Natural killer cell (primary cell): ENCODE measurements at regions not wholly inside any gene's neighbourhood (a gene's known extent, or its start where the extent isn't known, plus 50 kb on each side); places are given as distances from the start of the nearest gene placed in this dataset.
"Not testable (repeated sequence)": the region's sequence is repeated elsewhere in the genome, so short reads cannot be mapped to it uniquely, and the experiment has no call there.

Source experiments
- ATAC-seq, 3 donors: fragments of 150-1000 bp in 2 of 3; fragments of 200-7000 bp in 1 of 3; cut with Tn5 transposase; 1 replicate in 1 of 3; 2 replicates in 2 of 3; pipeline ENCODE4 v1.10.0; 2021; ENCODE audit warnings: mild to moderate bottlenecking in 2 of 3, moderate library complexity in 2 of 3
- DNase-seq, 2 donors: peaks; one replicate each; pipeline versions ENCODE4 v3.0.0 to v3.0.0-alpha.2; 2013 to 2021; ENCODE audit warnings: mixed read lengths in 1 of 2
- H3K27ac ChIP-seq: one replicate; pipeline ENCODE4 v1.5.1; 2013; ENCODE audit warnings: mild to moderate bottlenecking, low read length
- H3K27me3 ChIP-seq: one replicate; pipeline ENCODE4 v1.6.1; 2013; ENCODE audit warnings: low read length; ENCODE audit not compliant: control insufficient read depth, insufficient read depth
- H3K36me3 ChIP-seq: one replicate; pipeline ENCODE4 v1.6.1; 2013; ENCODE audit warnings: low read length; ENCODE audit not compliant: control insufficient read depth, insufficient read depth
- H3K4me1 ChIP-seq: one replicate; pipeline ENCODE4 v1.6.1; 2013; ENCODE audit warnings: low read length; ENCODE audit not compliant: control insufficient read depth, insufficient read depth
- H3K4me3 ChIP-seq: one replicate; pipeline ENCODE4 v1.5.1; 2013; ENCODE audit warnings: low read length
- H3K9me3 ChIP-seq: one replicate; pipeline ENCODE4 v1.6.1; 2013; ENCODE audit warnings: low read length; ENCODE audit not compliant: control insufficient read depth, insufficient read depth
- H3K27ac Mint-ChIP-seq, 2 donors: one replicate each; pipeline ENCODE4 v1.8.0; 2022; ENCODE audit warnings: mild to moderate bottlenecking in 2 of 2, mixed read lengths in 2 of 2, moderate library complexity in 1 of 2
- H3K27me3 Mint-ChIP-seq, 2 donors: one replicate each; pipeline ENCODE4 v1.8.0; 2022; ENCODE audit warnings: low read depth in 2 of 2, mixed read lengths in 2 of 2
- H3K36me3 Mint-ChIP-seq: one replicate; pipeline ENCODE4 v1.8.0; 2022; ENCODE audit warnings: mixed read lengths
- H3K4me1 Mint-ChIP-seq, 2 donors: one replicate each; pipeline ENCODE4 v1.8.0; 2022; ENCODE audit warnings: mixed read lengths in 2 of 2
- H3K4me3 Mint-ChIP-seq: one replicate; pipeline ENCODE4 v1.8.0; 2022; ENCODE audit warnings: mild to moderate bottlenecking, moderate library complexity, mixed read lengths
- H3K9me3 Mint-ChIP-seq, 2 donors: one replicate each; pipeline ENCODE4 v1.8.0; 2022; ENCODE audit warnings: mixed read lengths in 2 of 2
- WGBS: methylation state at CpG from one replicate; pipeline ENCODE4 v1.1.7; 2013; ENCODE audit warnings: missing lambda C conversion rate; ENCODE audit not compliant: insufficient coverage; 5-methylcytosine and 5-hydroxymethylcytosine counted together
- intact Hi-C: fragments of 100-400 bp; cut with micrococcal nuclease; formaldehyde crosslinking; loops from one replicate; pipeline ENCODE4 v1.14.2; 2022
- TF ChIP-seq, protein P1 (sequence below): fragments of 200-600 bp; IDR thresholded peaks from one replicate; pipeline ENCODE4 v1.8.0; 2022; ENCODE audit warnings: antibody characterized with exemption

DNA sequence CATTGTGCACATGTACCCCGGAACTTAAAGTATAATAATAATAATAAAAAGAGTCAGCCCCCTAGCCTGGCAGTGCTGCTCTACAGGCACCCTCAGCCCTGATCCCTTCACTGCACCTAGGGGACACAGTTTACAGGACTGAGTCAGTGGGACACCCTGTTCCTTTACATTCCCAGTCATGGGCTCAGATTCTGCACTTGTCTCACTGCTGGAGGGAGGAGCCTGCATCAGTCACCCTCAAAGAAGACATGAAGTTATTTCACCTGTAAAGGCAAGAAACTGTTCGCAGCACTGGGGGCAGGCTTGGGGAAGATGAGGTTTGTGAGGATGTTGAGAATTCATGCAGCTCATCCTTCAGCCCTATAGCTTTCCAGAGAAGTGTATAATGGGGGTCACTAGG lies 50.7 kb upstream of the VPREB1 start:
- H3K4me1 Mint-ChIP-seq: no peaks in the 10 kb centered on the region
- no peak overlapping the region for H3K4me3 Mint-ChIP-seq
- Histone ChIP-seq H3K4me3 (no peak overlapping the region), H3K4me1 (peaks cover 8% of the 10 kb centered on the region), H3K27ac (no peak overlapping the region), H3K27me3 (no peaks in the 10 kb centered on the region), H3K36me3 (no peaks in the 10 kb centered on the region), H3K9me3 (no peaks in the 10 kb centered on the region)
- intact Hi-C loops: no loop called here
- no peaks in the 10 kb centered on the region for H3K36me3 Mint-ChIP-seq
- H3K27me3 Mint-ChIP-seq: peaks cover 27 to 30% of the 10 kb centered on the region in 2 donors
- no peak overlapping the region for H3K27ac Mint-ChIP-seq
- TF ChIP-seq, protein P1, sequence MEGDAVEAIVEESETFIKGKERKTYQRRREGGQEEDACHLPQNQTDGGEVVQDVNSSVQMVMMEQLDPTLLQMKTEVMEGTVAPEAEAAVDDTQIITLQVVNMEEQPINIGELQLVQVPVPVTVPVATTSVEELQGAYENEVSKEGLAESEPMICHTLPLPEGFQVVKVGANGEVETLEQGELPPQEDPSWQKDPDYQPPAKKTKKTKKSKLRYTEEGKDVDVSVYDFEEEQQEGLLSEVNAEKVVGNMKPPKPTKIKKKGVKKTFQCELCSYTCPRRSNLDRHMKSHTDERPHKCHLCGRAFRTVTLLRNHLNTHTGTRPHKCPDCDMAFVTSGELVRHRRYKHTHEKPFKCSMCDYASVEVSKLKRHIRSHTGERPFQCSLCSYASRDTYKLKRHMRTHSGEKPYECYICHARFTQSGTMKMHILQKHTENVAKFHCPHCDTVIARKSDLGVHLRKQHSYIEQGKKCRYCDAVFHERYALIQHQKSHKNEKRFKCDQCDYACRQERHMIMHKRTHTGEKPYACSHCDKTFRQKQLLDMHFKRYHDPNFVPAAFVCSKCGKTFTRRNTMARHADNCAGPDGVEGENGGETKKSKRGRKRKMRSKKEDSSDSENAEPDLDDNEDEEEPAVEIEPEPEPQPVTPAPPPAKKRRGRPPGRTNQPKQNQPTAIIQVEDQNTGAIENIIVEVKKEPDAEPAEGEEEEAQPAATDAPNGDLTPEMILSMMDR: no peak
- ATAC-seq (no peak), DNase-seq (no peak)
- peaks cover 0 to 1% of the 10 kb centered on the region in 2 donors for H3K9me3 Mint-ChIP-seq
- WGBS: 88% methylated on average over 2 of the region's 2 CpGs

DNA sequence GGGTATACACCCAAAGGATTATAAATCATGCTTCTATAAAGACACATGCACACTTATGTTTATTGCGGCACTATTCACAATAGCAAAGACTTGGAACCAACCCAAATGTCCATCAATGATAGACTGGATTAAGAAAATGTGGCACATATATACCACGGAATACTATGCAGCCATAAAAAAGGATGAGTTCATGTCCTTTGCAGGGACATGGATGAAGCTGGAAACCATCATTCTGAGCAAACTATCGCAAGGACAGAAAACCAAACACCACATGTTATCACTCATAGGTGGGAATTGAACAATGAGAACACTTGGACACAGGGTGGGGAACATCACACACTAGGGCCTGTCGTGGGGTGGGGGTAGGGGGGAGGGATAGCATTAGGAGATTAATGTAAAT lies 51.1 kb upstream of the VPREB1 start:
- DNase-seq, H3K4me1 Mint-ChIP-seq, H3K4me1 ChIP-seq, H3K4me3 Mint-ChIP-seq, ATAC-seq, H3K36me3 ChIP-seq, H3K9me3 Mint-ChIP-seq, H3K27me3 ChIP-seq, H3K36me3 Mint-ChIP-seq, H3K4me3 ChIP-seq, H3K9me3 ChIP-seq, H3K27ac ChIP-seq, H3K27ac Mint-ChIP-seq, intact Hi-C loops: not testable (repeated sequence)
- no CpG with 5 or more reads among the region's 4 CpGs for WGBS
- H3K27me3 Mint-ChIP-seq: peaks cover 26 to 33% of the 10 kb centered on the region in 2 donors

DNA sequence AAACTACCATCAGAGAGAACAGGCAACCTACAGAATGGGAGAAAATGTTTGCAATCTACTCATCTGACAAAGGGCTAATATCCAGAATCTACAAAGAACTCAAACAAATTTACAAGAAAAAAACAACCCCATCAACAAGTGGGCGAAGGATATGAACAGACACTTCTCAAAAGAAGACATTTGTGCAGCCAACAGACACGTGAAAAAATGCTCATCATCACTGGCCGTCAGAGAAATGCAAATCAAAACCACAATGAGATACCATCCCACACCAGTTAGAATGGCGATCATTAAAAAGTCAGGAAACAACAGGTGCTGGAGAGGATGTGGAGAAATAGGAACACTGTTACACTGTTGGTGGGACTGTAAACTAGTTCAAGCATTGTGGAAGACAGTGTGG lies 51.6 kb upstream of the VPREB1 start:
- ATAC-seq, H3K27me3 ChIP-seq, intact Hi-C loops, H3K9me3 ChIP-seq, H3K27ac ChIP-seq, H3K4me3 ChIP-seq, H3K9me3 Mint-ChIP-seq, H3K4me1 ChIP-seq, H3K27ac Mint-ChIP-seq, H3K4me3 Mint-ChIP-seq, DNase-seq, H3K36me3 ChIP-seq, H3K4me1 Mint-ChIP-seq, H3K36me3 Mint-ChIP-seq: not testable (repeated sequence)
- peaks cover 26 to 33% of the 10 kb centered on the region in 2 donors for H3K27me3 Mint-ChIP-seq
- no CpG with 5 or more reads among the region's 4 CpGs for WGBS

- H3K4me1 ChIP-seq, H3K27ac ChIP-seq, H3K9me3 ChIP-seq, H3K4me1 Mint-ChIP-seq, H3K4me3 Mint-ChIP-seq, H3K9me3 Mint-ChIP-seq, ATAC-seq, H3K36me3 ChIP-seq, H3K27ac Mint-ChIP-seq, DNase-seq, H3K4me3 ChIP-seq, intact Hi-C loops, H3K36me3 Mint-ChIP-seq, H3K27me3 ChIP-seq: not testable (repeated sequence)
- no CpG with 5 or more reads among the region's 4 CpGs for whole genome bisulfite sequencing
- peaks cover 24 to 44% of the 10 kb centered on the region in 2 donors for H3K27me3 Mint-ChIP-seq
Observed at GRCh38 chr22:22189796-22190195, 54.8 kb upstream of the VPREB1 start.

DNA sequence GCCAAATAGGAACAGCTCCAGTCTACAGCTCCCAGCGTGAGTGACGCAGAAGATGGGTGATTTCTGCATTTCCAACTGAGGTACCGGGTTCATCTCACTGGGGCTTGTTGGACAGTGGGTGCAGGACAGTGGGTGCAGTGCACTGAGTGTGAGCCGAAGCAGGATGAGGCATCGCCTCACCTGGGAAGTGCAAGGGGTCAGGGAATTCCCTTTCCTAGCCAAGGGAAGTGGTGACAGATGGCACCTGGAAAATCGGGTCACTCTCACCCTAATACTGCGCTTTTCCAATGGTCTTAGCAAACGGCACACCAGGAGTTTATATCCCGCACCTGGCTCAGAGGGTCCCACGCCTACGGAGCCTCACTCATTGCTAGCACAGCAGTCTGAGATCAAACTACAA lies 56.7 kb upstream of the VPREB1 start:
- H3K9me3 Mint-ChIP-seq, ATAC-seq, H3K27me3 ChIP-seq, intact Hi-C loops, H3K9me3 ChIP-seq, H3K4me1 Mint-ChIP-seq, H3K4me3 ChIP-seq, DNase-seq, H3K27ac ChIP-seq, H3K4me3 Mint-ChIP-seq, H3K36me3 ChIP-seq, H3K27ac Mint-ChIP-seq, H3K36me3 Mint-ChIP-seq, H3K4me1 ChIP-seq: not testable (repeated sequence)
- H3K27me3 Mint-ChIP-seq: peaks cover 35 to 57% of the 10 kb centered on the region in 2 donors
- WGBS: 87% methylated on average over 8 of the region's 11 CpGs
